SK-N-SH (cell line): ENCODE measurements at regions not wholly inside any gene's neighbourhood (a gene's known extent, or its start where the extent isn't known, plus 50 kb on each side); places are given as distances from the start of the nearest gene placed in this dataset.

Source experiments
- CTCF ChIA-PET: fragments of 300-600, 350-600 bp; formaldehyde crosslinking; extraction: SDS; loops from one replicate; lab custom pipeline; 2021; lab: Yijun Ruan, JAX
- POLR2A ChIA-PET: fragments of 350-600 bp; sonication (Branson Sonifier 250); formaldehyde crosslinking; extraction: SDS; loops from one replicate; lab custom pipeline; 2020; ENCODE audit warnings: antibody characterized with exemption, inconsistent platforms; lab: Yijun Ruan, JAX
- DNase-seq: peaks from one replicate; pipeline ENCODE4 v3.0.0; 2012
- H2AFZ ChIP-seq: fragments of 200-600 bp; sonication (generic); 2 replicates; pipeline ENCODE4 v1.8.1; 2016; ENCODE audit warnings: antibody characterized with exemption, mild to moderate bottlenecking, low read depth
- H3F3A ChIP-seq: fragments of 200-600 bp; sonication (generic); replicated peaks from 2 replicates; pipeline ENCODE3; 2016; ENCODE audit warnings: antibody characterized with exemption, mild to moderate bottlenecking; ENCODE audit not compliant: insufficient read depth
- H3K27ac ChIP-seq, 2 experiments: fragments of 200-500 bp in 1 of 2; fragments of 200-600 bp in 1 of 2; sonication (Bioruptor generic) in 1 of 2; sonication (generic), shearing (Covaris generic) in 1 of 2; 2 replicates each; pipeline versions ENCODE4 v1.5.1 to v1.6.1; 2014 to 2016; ENCODE audit warnings: low read depth in 2 of 2, inconsistent platforms in 1 of 2, low read length in 1 of 2, mild to moderate bottlenecking in 1 of 2, mixed read lengths in 1 of 2
- H3K27me3 ChIP-seq: fragments of 200-600 bp; sonication (generic), shearing (Covaris generic); 2 replicates; pipeline ENCODE4 v1.6.1; 2016; ENCODE audit warnings: mixed run types; ENCODE audit not compliant: insufficient read depth
- H3K36me3 ChIP-seq, 2 experiments: fragments of 200-500 bp in 1 of 2; fragments of 200-600 bp in 1 of 2; sonication (Bioruptor generic) in 1 of 2; sonication (generic) in 1 of 2; replicated peaks in 1 of 2; 2 replicates each; pipeline versions ENCODE3 to v1.5.1; 2014 to 2016; ENCODE audit warnings: low read length in 1 of 2, mild to moderate bottlenecking in 1 of 2; ENCODE audit not compliant: insufficient read depth in 2 of 2, control insufficient read depth in 1 of 2
- H3K4me1 ChIP-seq, 2 experiments: fragments of 200-500 bp in 1 of 2; fragments of 200-600 bp in 1 of 2; sonication (Bioruptor generic) in 1 of 2; sonication (generic), shearing (Covaris generic) in 1 of 2; 2 replicates each; pipeline versions ENCODE4 v1.5.1 to v1.6.1; 2014 to 2016; ENCODE audit warnings: low read depth in 1 of 2, low read length in 1 of 2, mixed run types in 1 of 2; ENCODE audit not compliant: insufficient read depth in 2 of 2, control insufficient read depth in 1 of 2
- H3K4me2 ChIP-seq: fragments of 200-600 bp; sonication (generic), shearing (Covaris generic); 2 replicates; pipeline ENCODE4 v1.6.1; 2017; ENCODE audit warnings: mixed run types
- H3K4me3 ChIP-seq, 2 experiments: fragments of 200-500 bp in 1 of 2; fragments of 200-600 bp in 1 of 2; sonication (Bioruptor generic) in 1 of 2; sonication (generic), shearing (Covaris generic) in 1 of 2; 2 replicates each; pipeline versions ENCODE4 v1.5.1 to v1.8.1; 2014 to 2016; ENCODE audit warnings: low read depth in 2 of 2, inconsistent platforms in 1 of 2, low read length in 1 of 2, mild to moderate bottlenecking in 1 of 2, mixed read lengths in 1 of 2, moderate library complexity in 1 of 2
- H3K79me2 ChIP-seq: fragments of 200-600 bp; sonication (generic); 2 replicates; pipeline ENCODE4 v1.8.1; 2017; ENCODE audit warnings: mild to moderate bottlenecking; ENCODE audit not compliant: insufficient read depth
- H3K9ac ChIP-seq: fragments of 200-600 bp; sonication (generic); 2 replicates; pipeline ENCODE4 v1.6.1; 2017; ENCODE audit warnings: mixed run types
- H3K9me2 ChIP-seq: fragments of 200-600 bp; sonication (generic); 2 replicates; pipeline ENCODE4 v1.6.1; 2017; ENCODE audit warnings: mixed run types
- H3K9me3 ChIP-seq: fragments of 200-600 bp; sonication (generic); 2 replicates; pipeline ENCODE4 v1.6.1; 2017; ENCODE audit warnings: mixed run types, mild to moderate bottlenecking, moderate library complexity
- H4K20me1 ChIP-seq: fragments of 200-600 bp; sonication (generic); 2 replicates; pipeline ENCODE4 v1.6.1; 2017; ENCODE audit warnings: mild to moderate bottlenecking, mixed run types; ENCODE audit not compliant: insufficient read depth
- EZH2phosphoT487 ChIP-seq: fragments of 200-600 bp; sonication (generic); IDR thresholded peaks from 2 replicates; pipeline ENCODE4 v1.6.1; 2017; ENCODE audit warnings: low read depth, mixed run types, mild to moderate bottlenecking, antibody characterized with exemption, moderate library complexity, borderline replicate concordance
- FOSL2 ChIP-seq: IDR thresholded peaks from 2 replicates; pipeline ENCODE4 v1.4.0; 2012; ENCODE audit warnings: low read depth, mild to moderate bottlenecking, moderate library complexity, borderline replicate concordance
- IRF3 ChIP-seq: fragments of 150-350 bp; IDR thresholded peaks from 2 replicates; pipeline ENCODE4 v1.6.1; 2016; ENCODE audit warnings: mild to moderate bottlenecking, low read depth, low read length
- JUND ChIP-seq: IDR thresholded peaks from 2 replicates; pipeline ENCODE4 v1.4.0; 2012
- MEF2A ChIP-seq: IDR thresholded peaks from 2 replicates; pipeline ENCODE4 v1.4.0; 2012; ENCODE audit warnings: low read depth, borderline replicate concordance
- NFIC ChIP-seq: IDR thresholded peaks from 2 replicates; pipeline ENCODE4 v1.4.0; 2012; ENCODE audit warnings: borderline replicate concordance
- PBX3 ChIP-seq: IDR thresholded peaks from 2 replicates; pipeline ENCODE4; 2012
- POLR2AphosphoS5 ChIP-seq: IDR thresholded peaks from 2 replicates; pipeline ENCODE4 v1.6.1; 2012; ENCODE audit warnings: low read depth, low read length
- RXRA ChIP-seq: IDR thresholded peaks from 2 replicates; pipeline ENCODE4 v1.4.0; 2012; ENCODE audit warnings: low read depth, mild to moderate bottlenecking, borderline replicate concordance
- TAF1 ChIP-seq: IDR thresholded peaks from 2 replicates; pipeline ENCODE4 v1.6.1; 2012; ENCODE audit warnings: low read depth, mild to moderate bottlenecking, low read length, moderate library complexity, borderline replicate concordance
- TEAD4 ChIP-seq: IDR thresholded peaks from 2 replicates; pipeline ENCODE4 v1.4.0; 2012; ENCODE audit warnings: mild to moderate bottlenecking, borderline replicate concordance; ENCODE audit not compliant: insufficient read depth
- YY1 ChIP-seq: IDR thresholded peaks from 2 replicates; pipeline ENCODE4 v1.4.0; 2012; ENCODE audit warnings: low read depth, mild to moderate bottlenecking
- whole genome bisulfite sequencing: methylation state at CpG from one replicate; pipeline ENCODE4 v1.1.6; 2017; ENCODE audit warnings: low lambda C conversion rate; 5-methylcytosine and 5-hydroxymethylcytosine counted together
- TF ChIP-seq, protein P1 (sequence below): fragments of 150-350 bp; IDR thresholded peaks from 2 replicates; pipeline ENCODE4 v1.6.1; 2017; ENCODE audit warnings: antibody characterized with exemption, low read length, low read depth, borderline replicate concordance
- TF ChIP-seq, protein P2 (sequence below): fragments of 200-600 bp; sonication (generic); IDR thresholded peaks from 2 replicates; pipeline ENCODE4 v1.6.1; 2017; ENCODE audit warnings: antibody characterized with exemption, mild to moderate bottlenecking, moderate library complexity

DNA sequence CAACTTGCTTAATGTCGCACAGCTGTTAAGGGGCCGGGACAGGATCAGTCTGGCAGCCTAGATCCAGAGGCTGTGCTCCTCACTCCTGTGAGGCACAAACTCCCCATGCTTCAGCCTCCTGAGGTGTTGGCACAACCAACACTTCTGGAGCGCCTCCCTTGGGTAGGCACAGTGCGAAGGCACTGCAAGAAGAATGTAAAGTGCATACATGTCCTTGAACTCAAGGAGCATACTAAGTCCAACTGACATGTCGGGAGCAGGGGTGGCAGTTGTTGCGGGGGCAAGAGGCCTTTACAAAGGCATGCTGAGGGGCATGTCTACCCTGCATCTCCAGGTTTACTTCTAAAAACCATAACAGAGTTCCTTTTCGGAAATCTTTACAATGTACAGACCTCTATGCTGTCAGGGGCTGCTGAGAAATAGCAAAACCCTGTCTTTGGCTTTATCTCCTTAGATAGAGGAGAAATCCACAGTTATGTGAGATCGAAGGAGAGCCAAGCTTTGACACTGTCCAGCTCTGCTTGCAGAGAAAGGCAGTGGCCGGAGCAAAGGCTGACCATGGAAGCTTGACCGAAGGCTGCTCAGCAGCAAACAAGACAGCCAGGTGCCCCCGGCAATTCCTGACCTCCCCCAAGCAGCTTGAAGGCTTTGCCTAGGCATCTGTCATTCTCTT, 93.9 kb downstream of the CDC7 start:
- Histone ChIP-seq H2AFZ (no peak overlapping the region), H4K20me1 (no peaks in the 10 kb centered on the region), H3K27me3 (peaks cover 47% of the 10 kb centered on the region), H3K9me3 (no peaks in the 10 kb centered on the region), H3K4me1 (no peaks in the 10 kb centered on the region; a peak in 1 of 4 replicates), H3K27ac (no peak overlapping the region), H3K9me2 (no peaks in the 10 kb centered on the region), H3F3A (no peaks in the 10 kb centered on the region), H3K79me2 (no peaks in the 10 kb centered on the region), H3K9ac (no peak overlapping the region), H3K4me2 (no peak overlapping the region), H3K4me3 (no peak overlapping the region), H3K36me3 (no peaks in the 10 kb centered on the region)
- ChIA-PET CTCF (no interaction called here), POLR2A (no interaction called here)
- 32% methylated on average over 9 of the region's 11 CpGs for WGBS
- no peak for DNase-seq
- TF ChIP-seq FOSL2, result no peak
- TF ChIP-seq IRF3, result no peak
- no peak for TF ChIP-seq MEF2A
- TF ChIP-seq, protein P1, sequence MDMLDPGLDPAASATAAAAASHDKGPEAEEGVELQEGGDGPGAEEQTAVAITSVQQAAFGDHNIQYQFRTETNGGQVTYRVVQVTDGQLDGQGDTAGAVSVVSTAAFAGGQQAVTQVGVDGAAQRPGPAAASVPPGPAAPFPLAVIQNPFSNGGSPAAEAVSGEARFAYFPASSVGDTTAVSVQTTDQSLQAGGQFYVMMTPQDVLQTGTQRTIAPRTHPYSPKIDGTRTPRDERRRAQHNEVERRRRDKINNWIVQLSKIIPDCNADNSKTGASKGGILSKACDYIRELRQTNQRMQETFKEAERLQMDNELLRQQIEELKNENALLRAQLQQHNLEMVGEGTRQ, result no peak
- TF ChIP-seq PBX3, result no peak
- TF ChIP-seq, protein P2, sequence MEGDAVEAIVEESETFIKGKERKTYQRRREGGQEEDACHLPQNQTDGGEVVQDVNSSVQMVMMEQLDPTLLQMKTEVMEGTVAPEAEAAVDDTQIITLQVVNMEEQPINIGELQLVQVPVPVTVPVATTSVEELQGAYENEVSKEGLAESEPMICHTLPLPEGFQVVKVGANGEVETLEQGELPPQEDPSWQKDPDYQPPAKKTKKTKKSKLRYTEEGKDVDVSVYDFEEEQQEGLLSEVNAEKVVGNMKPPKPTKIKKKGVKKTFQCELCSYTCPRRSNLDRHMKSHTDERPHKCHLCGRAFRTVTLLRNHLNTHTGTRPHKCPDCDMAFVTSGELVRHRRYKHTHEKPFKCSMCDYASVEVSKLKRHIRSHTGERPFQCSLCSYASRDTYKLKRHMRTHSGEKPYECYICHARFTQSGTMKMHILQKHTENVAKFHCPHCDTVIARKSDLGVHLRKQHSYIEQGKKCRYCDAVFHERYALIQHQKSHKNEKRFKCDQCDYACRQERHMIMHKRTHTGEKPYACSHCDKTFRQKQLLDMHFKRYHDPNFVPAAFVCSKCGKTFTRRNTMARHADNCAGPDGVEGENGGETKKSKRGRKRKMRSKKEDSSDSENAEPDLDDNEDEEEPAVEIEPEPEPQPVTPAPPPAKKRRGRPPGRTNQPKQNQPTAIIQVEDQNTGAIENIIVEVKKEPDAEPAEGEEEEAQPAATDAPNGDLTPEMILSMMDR, result no peak
- TF ChIP-seq TEAD4, result no peak
- TF ChIP-seq TAF1, result no peak
- no peak for TF ChIP-seq YY1
- no peak for TF ChIP-seq RXRA
- TF ChIP-seq NFIC, result no peak
- TF ChIP-seq EZH2phosphoT487, result no peak
- no peak for TF ChIP-seq POLR2AphosphoS5
- no peak for TF ChIP-seq JUND
